ENCODE measurements at regions not wholly inside any gene's neighbourhood (a gene's known extent, or its start where the extent isn't known, plus 50 kb on each side); places are given as distances from the start of the nearest gene placed in this dataset.

DNA sequence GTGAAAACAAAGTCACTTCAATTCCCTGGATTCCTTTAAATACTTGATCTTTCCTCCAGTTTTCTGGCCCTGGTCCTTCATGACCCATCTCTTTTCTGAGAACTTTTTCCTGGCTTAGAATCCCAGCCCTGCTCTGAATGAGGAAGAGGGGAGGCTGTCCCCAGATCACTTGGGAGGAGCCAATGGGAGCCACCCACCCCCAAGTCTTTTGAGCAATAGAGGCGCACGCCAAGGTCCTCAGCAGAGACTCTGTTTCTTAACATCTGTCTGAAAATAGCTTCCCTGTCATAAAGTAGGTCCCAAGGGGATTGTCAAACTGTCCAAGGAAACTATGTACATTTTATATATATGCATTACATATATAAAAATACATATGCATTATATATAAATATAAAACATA is 126.8 kb downstream of the ADRA2A start:
- ATAC-seq, result no peak

- ATAC-seq, result no peak
These were observed 128.0 kb downstream of the ADRA2A start for GRCh38 chr10:111204838-111205237.

DNA sequence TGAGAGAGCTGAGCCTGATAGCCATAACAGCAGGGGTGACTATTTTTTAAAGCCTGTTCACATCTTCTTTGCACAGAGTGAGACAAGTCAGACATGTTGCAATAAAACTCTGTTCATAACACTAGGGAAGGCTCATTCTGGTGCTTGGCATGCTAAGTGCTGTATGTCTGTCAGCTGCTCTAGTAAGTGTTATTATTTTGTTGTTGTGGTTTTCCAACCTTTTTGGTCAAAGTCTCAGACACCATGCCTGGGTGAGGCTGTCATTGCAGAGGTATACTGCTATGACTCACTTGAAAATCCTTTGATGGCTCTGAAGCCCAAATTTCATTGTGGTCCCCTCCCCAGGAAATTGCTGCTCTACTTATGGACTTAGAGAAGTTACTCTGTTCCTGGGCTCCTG is 129.7 kb downstream of the ADRA2A start:
- no peak for ATAC-seq

DNA sequence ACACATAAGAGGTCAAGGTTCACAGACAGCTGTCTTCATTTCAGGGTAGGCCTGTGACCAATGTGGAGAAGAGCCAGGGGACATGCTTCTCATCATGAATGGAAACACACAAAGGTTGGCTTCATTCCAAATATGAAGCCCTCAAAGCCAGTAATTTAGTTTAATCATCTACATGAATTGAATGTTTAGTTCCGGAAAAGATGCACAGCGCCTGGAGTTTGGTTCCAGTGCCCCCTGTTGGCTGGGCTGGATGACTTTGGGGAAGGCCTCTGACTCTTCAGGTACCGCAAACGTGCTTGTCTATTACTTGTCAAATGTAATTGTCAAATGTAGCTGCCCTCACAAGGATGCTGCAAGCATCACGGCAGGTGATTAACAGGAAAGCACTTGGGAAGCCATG is 130.7 kb downstream of the ADRA2A start:
- ATAC-seq, result no peak

DNA sequence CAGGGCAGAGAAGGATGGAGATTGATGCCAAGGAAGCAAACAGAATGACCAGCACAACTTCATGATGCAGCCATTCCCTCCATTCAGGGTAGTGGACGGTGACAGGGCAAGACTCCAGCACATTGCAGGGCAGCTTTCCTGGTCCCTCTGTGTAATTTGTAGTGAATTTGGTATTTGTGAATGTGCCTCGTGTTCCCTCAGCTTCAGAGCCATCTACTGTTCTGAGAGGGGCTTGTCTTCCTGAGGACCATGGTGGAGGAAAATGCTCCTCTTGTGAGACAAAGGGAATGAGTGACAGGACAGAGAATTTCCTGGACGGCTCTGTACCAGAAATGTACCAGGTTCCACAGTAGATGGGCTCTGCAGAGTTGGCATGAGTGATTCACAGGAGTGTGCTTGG is 132.1 kb downstream of the ADRA2A start:
- no peak for ATAC-seq

- no peak for ATAC-seq
These were observed 132.9 kb downstream of the ADRA2A start for GRCh38 chr10:111209692-111210091.

- ATAC-seq, result no peak
These were observed 134.4 kb downstream of the ADRA2A start for GRCh38 chr10:111211241-111211640.

DNA sequence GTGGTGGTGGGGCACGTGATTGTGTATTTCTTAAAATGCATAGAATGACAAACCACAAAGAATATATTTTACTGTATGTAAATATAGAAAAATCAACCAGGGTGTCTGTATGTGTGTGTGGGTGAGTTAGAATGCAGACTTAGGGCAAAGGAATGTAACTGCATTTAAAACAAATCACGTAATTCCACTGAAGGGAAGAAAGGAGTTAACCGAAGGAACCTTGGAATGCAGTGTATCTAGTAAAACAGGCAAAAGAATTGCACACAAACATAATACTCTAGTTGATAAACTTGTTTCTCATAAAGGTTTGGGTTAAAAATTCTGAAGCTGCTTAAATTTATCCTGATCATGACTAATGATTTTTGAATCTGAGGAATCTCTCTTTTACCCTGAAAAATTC is 134.9 kb downstream of the ADRA2A start:
- peak; percentile 41 for ATAC-seq

DNA sequence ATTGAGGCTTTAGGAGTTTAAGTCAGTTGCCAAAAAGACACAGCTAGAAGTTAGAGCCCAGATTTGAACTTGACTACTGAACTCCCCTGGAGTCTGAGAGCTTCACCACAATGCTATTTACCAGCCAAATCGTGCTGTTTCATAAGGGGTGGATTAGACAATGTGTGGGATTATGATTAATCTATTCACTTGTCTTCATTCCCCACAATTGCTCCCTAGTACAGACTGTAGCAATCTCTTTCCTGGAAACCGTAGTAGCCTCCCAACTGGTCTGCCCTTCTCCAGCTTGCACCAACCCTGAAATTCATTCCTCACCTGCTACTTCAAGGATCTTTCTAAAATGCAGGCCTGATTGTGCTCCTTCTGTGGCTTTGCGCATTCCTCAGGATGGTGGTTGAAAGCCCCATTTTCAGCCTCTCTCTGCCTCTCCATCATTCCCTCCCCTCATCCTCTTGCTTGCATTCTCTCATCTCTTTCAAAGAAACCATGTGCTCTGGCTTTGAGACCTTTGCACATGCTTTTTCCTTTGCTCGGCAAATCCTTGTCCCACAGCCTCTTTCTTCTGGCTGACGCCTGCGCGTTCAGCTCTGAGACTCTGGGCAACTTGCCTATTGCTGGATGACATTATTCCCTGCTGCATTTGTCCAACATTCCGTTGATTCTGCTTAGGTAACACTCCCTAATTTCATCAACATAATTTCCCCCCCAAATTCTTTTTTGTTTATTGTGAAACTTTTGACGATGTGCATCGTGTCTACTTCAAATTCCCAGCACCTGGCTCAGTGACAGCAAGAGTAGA is 145.1 kb downstream of the ADRA2A start:
- no peak for ATAC-seq

DNA sequence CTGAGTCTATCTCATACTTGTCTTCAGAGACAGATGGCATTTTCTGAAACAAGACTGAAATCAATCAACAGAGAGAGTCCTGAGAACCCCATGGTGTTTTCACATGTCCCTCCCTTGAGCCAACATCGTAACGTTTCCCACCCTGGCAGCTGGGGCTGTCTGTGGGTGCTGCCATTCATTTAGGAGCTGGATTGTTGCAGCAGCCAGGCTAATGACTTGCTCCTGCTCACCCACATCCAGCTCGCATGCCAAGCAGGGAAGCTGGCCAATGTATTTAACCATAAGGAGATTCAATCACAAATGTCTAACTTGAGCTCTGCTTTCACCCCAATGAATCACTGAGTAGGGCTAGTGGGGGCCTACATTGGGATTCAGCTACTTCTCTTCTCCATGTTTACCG is 146.1 kb downstream of the ADRA2A start:
- ATAC-seq, result no peak

DNA sequence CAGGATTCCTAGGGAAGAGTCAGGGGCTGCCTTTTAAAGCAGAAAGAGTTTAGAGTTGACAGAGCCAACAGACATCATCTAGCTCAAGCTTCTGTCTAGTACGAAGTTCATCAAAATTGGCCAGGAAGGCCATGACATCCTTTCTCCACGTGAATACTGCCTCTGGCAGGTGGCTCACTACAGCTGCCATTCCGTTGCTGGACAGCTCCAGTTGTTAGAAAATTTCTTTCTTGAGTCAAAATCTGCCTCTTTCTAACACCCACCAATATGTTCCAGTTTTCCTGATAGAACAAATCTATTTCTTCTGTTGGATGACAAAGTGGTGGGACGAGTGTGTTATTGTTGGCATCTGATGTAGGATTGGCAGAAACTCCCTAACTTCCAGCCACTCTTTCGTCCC is 154.9 kb downstream of the ADRA2A start:
- ATAC-seq, result no peak

DNA sequence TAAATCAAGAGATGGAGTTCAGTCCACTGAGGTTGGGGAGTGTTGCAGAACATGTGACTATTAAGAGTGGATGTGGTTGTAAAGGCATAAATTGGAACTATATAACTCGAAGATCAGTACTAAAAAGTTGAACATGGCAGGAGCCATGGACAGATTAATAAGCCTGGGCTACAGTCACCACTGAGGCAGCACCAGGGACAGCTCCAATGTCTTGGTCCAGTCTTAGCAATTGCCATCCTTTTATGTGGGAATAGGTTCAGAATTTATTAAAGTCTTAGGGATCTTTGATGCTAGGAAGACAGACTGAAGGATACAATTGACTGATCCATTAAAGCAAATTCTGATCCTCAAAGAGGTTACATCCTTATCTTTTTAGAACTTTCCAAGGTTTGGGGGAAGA is 156.6 kb downstream of the ADRA2A start:
- ATAC-seq, result no peak

GRCh38 chr10:111234234-111234913 is 157.5 kb downstream of the ADRA2A start:
- no peak for ATAC-seq

DNA sequence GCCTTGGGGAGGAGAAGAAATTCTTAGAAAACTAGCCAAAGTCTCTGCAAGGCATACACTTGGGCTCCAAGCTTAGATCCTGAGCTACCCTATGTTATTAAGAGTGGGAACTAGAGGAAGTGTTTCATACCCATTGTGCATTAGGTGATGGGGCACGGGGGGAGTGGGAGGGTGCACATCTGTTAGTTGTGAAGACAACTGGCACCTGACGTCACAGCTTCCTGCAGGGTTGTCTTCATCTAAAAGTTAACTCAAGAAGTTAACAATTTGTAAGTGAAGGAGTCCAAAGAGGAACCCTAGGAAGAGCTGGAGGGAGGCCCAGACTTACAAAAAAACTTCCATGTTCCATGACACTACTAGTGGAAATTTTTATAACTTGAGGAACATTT is 158.1 kb downstream of the ADRA2A start:
- ATAC-seq, result no peak

GRCh38 chr10:111240348-111240747 is 163.5 kb downstream of the ADRA2A start:
- no peak for ATAC-seq

DNA sequence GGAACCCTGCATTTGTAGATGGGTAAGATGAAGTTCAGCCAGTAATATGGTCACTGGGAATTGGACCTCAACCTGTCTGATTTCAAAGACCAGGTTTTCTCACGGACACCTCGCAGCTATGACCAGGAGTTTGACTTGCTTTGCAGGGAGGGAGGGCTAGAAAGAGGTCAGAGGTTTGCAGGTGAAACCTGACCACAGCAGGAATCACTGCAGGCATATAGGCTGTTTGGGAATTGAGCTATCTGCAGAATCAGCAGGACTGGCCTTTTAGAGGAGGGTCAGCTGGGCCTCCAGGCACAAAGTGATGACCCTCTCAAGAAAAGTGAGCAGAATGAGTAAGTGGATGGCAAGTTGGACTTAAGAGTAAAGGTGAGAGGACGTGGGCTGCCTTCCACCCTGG is 166.3 kb downstream of the ADRA2A start:
- ATAC-seq, result no peak

- no peak for ATAC-seq
These were observed 169.3 kb downstream of the ADRA2A start for GRCh38 chr10:111246136-111246535.

GRCh38 chr10:111246814-111247452 is 170.1 kb downstream of the ADRA2A start:
- ATAC-seq, result no peak

- no peak for ATAC-seq
These were observed 171.1 kb downstream of the ADRA2A start for GRCh38 chr10:111247781-111248389.

DNA sequence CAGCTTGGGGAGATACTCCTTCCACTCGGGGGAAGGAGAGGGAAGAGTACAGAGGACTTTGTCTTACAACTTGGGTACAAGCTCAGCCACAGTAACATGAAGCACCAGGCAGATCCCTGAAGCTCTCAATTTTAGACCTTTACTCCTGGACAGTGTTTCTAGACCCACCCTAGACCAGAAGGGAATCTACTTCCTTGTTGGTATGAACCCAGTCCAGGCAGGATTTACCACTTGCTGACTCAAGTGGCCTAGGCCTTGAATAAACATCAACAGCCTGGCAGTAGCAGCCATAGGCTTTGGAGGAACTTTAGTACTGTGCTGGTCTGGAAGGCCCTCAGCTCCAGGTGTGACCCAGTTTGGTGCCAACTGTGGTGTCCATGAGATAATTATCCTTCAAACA is 173.1 kb downstream of the ADRA2A start:
- peak; percentile 52 for ATAC-seq

DNA sequence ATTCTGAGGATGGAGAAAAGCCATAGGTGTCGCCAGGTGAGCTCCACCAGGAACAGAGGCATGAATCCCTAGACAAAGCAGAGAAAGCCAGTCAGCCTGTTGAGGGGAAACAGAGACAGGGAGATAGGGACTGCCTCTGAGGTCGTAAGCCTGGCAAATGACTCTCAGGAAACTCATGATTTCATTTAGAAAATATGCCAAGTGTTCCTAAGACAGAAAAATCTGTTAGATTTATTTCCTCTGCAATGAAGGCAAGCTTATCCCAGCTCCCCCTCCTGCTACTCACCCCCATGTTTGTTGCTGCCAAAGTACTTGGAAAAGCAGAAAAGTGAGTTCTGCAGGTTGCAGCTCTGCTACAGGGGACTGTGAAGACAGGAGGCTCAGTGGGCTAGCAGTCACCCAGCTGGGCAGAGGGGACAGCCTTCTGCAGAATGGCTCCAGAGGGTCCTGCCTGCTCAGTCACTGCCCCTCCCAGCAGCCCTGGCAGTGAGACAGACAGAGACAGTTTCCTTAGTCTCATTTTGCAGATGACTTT is 184.3 kb downstream of the ADRA2A start:
- no peak for ATAC-seq

DNA sequence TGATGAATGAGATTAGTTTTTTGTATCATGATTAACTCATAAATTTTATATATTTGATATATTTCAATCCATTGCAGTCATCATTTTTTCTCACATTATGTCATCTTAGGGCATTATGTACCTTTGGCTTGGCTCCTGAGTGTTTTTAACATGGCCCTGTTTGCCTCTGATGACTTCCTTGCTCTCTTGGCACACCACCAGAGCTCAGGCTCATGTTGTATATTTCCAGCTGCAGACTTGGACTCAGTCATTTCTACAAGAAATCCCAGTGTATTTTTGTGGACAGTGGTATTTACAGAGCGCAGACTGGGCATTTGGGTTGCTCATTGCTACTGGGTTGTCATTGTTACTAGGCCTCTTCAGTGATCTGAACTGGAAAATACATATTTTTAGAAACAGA is 188.5 kb downstream of the ADRA2A start:
- no peak for ATAC-seq

DNA sequence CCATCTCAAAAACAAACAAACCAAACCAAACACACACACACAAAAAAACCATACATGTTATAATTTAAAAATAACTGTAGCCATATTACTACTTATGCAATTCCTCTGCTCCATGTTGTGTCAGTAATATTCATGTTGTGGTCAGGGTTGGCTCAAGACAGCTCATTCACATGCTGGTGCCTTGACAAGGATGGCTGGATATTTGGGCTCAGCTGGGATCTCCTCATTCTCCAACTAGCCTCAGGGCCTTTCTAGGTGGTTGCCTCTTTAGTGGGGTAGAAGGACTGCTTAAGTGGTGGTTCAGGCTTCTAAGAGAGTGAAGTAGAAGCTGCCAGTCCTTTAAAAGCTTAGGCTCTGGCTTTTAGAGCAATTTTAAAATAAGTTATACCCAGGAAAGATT is 189.3 kb downstream of the ADRA2A start:
- no peak for ATAC-seq
